Lower lobe of right lung (tissue), 2 donors: ENCODE measurements at regions not wholly inside any gene's neighbourhood (a gene's known extent, or its start where the extent isn't known, plus 50 kb on each side); places are given as distances from the start of the nearest gene placed in this dataset.
"Not testable (repeated sequence)": the region's sequence is repeated elsewhere in the genome, so short reads cannot be mapped to it uniquely, and the experiment has no call there.

Source experiments
- ATAC-seq, 2 donors: fragments of 200-7000 bp; cut with Tn5 transposase; one replicate each; pipeline ENCODE4 v1.9.1; 2020 to 2022; ENCODE audit warnings: mild to moderate bottlenecking in 2 of 2, moderate library complexity in 2 of 2
- DNase-seq: peaks from one replicate; pipeline ENCODE4 v3.0.0-alpha.2; 2020
- H3K27ac ChIP-seq: fragments of 200-600 bp; one replicate; pipeline ENCODE4 v1.8.0; 2022
- H3K27me3 ChIP-seq: fragments of 200-600 bp; one replicate; pipeline ENCODE4 v1.8.0; 2022; ENCODE audit warnings: low read depth
- H3K36me3 ChIP-seq: fragments of 200-600 bp; one replicate; pipeline ENCODE4 v1.8.0; 2022; ENCODE audit warnings: mild to moderate bottlenecking
- H3K4me1 ChIP-seq: fragments of 200-600 bp; one replicate; pipeline ENCODE4 v1.8.0; 2022
- H3K4me3 ChIP-seq: fragments of 200-600 bp; one replicate; pipeline ENCODE4 v1.8.0; 2022; ENCODE audit warnings: mild to moderate bottlenecking
- H3K9me3 ChIP-seq: fragments of 200-600 bp; one replicate; pipeline ENCODE4 v1.8.0; 2022
- CTCF ChIP-seq: fragments of 200-600 bp; IDR thresholded peaks from one replicate; pipeline ENCODE4 v1.8.0; 2022; ENCODE audit warnings: antibody characterized with exemption, mild to moderate bottlenecking
- intact Hi-C: fragments of 100-400 bp; cut with DNase I; formaldehyde crosslinking; loops from one replicate; pipeline ENCODE4 v1.11.0; 2022
- donor health status: DM: no; HTN: yes; CAD: no; lungs with severe emphysema.

GRCh38 chr16:50448981-50449380, 80.2 kb upstream of the BRD7 start:
- Histone ChIP-seq H3K4me1 (no peaks in the 10 kb centered on the region), H3K9me3 (no peaks in the 10 kb centered on the region), H3K27me3 (peaks cover 11% of the 10 kb centered on the region), H3K36me3 (no peaks in the 10 kb centered on the region), H3K4me3 (no peak overlapping the region), H3K27ac (no peak overlapping the region)
- intact Hi-C loops, result no loop called here
- no peak for DNase-seq
- no peak for TF ChIP-seq CTCF
- no peak for ATAC-seq

GRCh38 chr16:50448522-50448921, 79.7 kb upstream of the BRD7 start:
- no peak overlapping the region for H3K27ac ChIP-seq
- intact Hi-C loops, result no loop called here
- no peak for ATAC-seq
- no peak overlapping the region for H3K4me3 ChIP-seq
- TF ChIP-seq CTCF, result no peak
- no peaks in the 10 kb centered on the region for H3K9me3 ChIP-seq
- H3K4me1 ChIP-seq, result no peaks in the 10 kb centered on the region
- no peaks in the 10 kb centered on the region for H3K36me3 ChIP-seq
- H3K27me3 ChIP-seq, result peaks cover 11% of the 10 kb centered on the region
- no peak for DNase-seq

GRCh38 chr16:50447386-50447785, 78.6 kb upstream of the BRD7 start:
- H3K4me1 ChIP-seq, H3K4me3 ChIP-seq, DNase-seq, H3K9me3 ChIP-seq, ATAC-seq, H3K27ac ChIP-seq, H3K36me3 ChIP-seq, intact Hi-C loops: not testable (repeated sequence)
- peaks cover 11% of the 10 kb centered on the region for H3K27me3 ChIP-seq

GRCh38 chr16:50446861-50447260, 78.1 kb upstream of the BRD7 start:
- no peak overlapping the region for H3K4me3 ChIP-seq
- TF ChIP-seq CTCF, result no peak
- H3K27me3 ChIP-seq, result peaks cover 11% of the 10 kb centered on the region
- no peaks in the 10 kb centered on the region for H3K4me1 ChIP-seq
- ATAC-seq (no peak), DNase-seq (no peak)
- intact Hi-C loops, result no loop called here
- H3K9me3 ChIP-seq, result peaks cover 6% of the 10 kb centered on the region
- H3K36me3 ChIP-seq, result no peaks in the 10 kb centered on the region
- H3K27ac ChIP-seq, result no peak overlapping the region

- peak in 1 of 2 donors; percentile 27 for ATAC-seq
- no peak for TF ChIP-seq CTCF
- Histone ChIP-seq H3K36me3 (no peaks in the 10 kb centered on the region), H3K4me1 (no peaks in the 10 kb centered on the region), H3K4me3 (no peak overlapping the region), H3K27ac (no peak overlapping the region), H3K9me3 (peaks cover 8% of the 10 kb centered on the region), H3K27me3 (peaks cover 11% of the 10 kb centered on the region)
- no peak for DNase-seq
- intact Hi-C loops, result no loop called here
These were observed 77.1 kb upstream of the BRD7 start for GRCh38 chr16:50445621-50446555.

- no peak overlapping the region for H3K27ac ChIP-seq
- no peak overlapping the region for H3K4me3 ChIP-seq
- H3K27me3 ChIP-seq, result peaks cover 11% of the 10 kb centered on the region
- ATAC-seq (no peak), DNase-seq (no peak)
- H3K36me3 ChIP-seq, result no peaks in the 10 kb centered on the region
- intact Hi-C loops, result no loop called here
- H3K4me1 ChIP-seq, result no peaks in the 10 kb centered on the region
- no peak for TF ChIP-seq CTCF
- H3K9me3 ChIP-seq, result peaks cover 9% of the 10 kb centered on the region
These were observed 75.7 kb upstream of the BRD7 start for GRCh38 chr16:50444526-50444925.
